ENCODE measurements at regions not wholly inside any gene's neighbourhood (a gene's known extent, or its start where the extent isn't known, plus 50 kb on each side); places are given as distances from the start of the nearest gene placed in this dataset.

GRCh38 chr2:121094101-121094500, 190.9 kb downstream of the TFCP2L1 start:
- Histone ChIP-seq H2AFZ (ENCODE audit: low read depth, low read length, poor library complexity, severe bottlenecking) (no peak overlapping the region), H3K9ac (ENCODE audit: low read length) (no peak overlapping the region), H3K36me3 (ENCODE audit: control insufficient read depth in 1 of 2, insufficient read depth in 2 of 2, low read length in 2 of 2) (no peaks in the 10 kb centered on the region), H4K20me1 (ENCODE audit: insufficient read depth) (no peaks in the 10 kb centered on the region), H3K79me2 (ENCODE audit: insufficient read depth, low read length) (no peaks in the 10 kb centered on the region), H3K4me1 (ENCODE audit: control insufficient read depth in 1 of 2, insufficient read depth in 2 of 2, low read length in 2 of 2) (peaks cover 0 to 9% of the 10 kb centered on the region in 2 experiments; a peak in 2 of 4 replicates), H3K4me2 (ENCODE audit: low read length) (no peak overlapping the region), H3K27me3 (ENCODE audit: insufficient read depth, low read length) (no peaks in the 10 kb centered on the region), H3K9me3 (ENCODE audit: control insufficient read depth in 1 of 2, insufficient read depth in 1 of 2, low read depth in 1 of 2, low read length in 2 of 2) (peaks cover 0 to 4% of the 10 kb centered on the region in 2 experiments; a peak in 1 of 4 replicates), H3K4me3 (replicated peaks in 1 of 2; ENCODE audit: low read depth in 1 of 2, low read length in 2 of 2) (no peak overlapping the region), H3K9me2 (ENCODE audit: insufficient read depth) (no peaks in the 10 kb centered on the region), H3K27ac (ENCODE audit: low read depth, low read length) (no peak overlapping the region)
- ATAC-seq, result no peak
- BruUV-seq (replicated peaks), result no TSS peak
- ChIA-PET RAD21 (ENCODE audit: low non-redundant PET in 1 of 2, low total read pairs in 2 of 2, uncharacterized antibody in 2 of 2, unreplicated experiment in 2 of 2) (interaction anchor here in 1 of 2 experiments (0.9 kb wide), 1 partner anchor 226 kb away, joined by 6 read pairs; no protein-coding TSS in a partner anchor), POLR2A (no interaction called here), CTCF (interaction anchor here (1.1 to 1.8 kb wide), 3 partner anchors 8 to 262 kb away, joined by 3 to 16 read pairs (median 8); no protein-coding TSS in a partner anchor)
- DNase-seq (ENCODE audit: low read depth, low spot score), result no peak
- intact Hi-C loops (cut with micrococcal nuclease), result no loop called here
- TF ChIP-seq POLR2AphosphoS5 (IDR thresholded peaks at IDR 0.05; ENCODE audit: low read depth, low read length) (no peak), ZFX (IDR thresholded peaks at IDR 0.05) (no peak), EGR1 (IDR thresholded peaks at IDR 0.05; ENCODE audit: low read depth) (no peak), RAD21 (IDR thresholded peaks at IDR 0.05; ENCODE audit: low read depth) (no peak), YY1 (IDR thresholded peaks at IDR 0.05; ENCODE audit: extremely low read depth, insufficient replicate concordance, low read depth, low read length) (no peak), SRF (IDR thresholded peaks at IDR 0.05; ENCODE audit: low read depth) (no peak), JUND (IDR thresholded peaks at IDR 0.05) (no peak), CTCF (IDR thresholded peaks at IDR 0.05 in 2 of 3, conservative IDR thresholded peaks at IDR 0.05 in 1 of 3; ENCODE audit: borderline replicate concordance in 1 of 3, insufficient read depth in 1 of 3, low read depth in 2 of 3, low read length in 2 of 3) (no peak), SP1 (IDR thresholded peaks at IDR 0.05; ENCODE audit: low read depth) (no peak)
- TF ChIP-seq, protein P1, sequence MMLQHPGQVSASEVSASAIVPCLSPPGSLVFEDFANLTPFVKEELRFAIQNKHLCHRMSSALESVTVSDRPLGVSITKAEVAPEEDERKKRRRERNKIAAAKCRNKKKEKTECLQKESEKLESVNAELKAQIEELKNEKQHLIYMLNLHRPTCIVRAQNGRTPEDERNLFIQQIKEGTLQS (IDR thresholded peaks at IDR 0.05), result no peak
